ENCODE measurements at regions not wholly inside any gene's neighbourhood (a gene's known extent, or its start where the extent isn't known, plus 50 kb on each side); places are given as distances from the start of the nearest gene placed in this dataset.
"Not testable (repeated sequence)": the region's sequence is repeated elsewhere in the genome, so short reads cannot be mapped to it uniquely, and the experiment has no call there.

DNA sequence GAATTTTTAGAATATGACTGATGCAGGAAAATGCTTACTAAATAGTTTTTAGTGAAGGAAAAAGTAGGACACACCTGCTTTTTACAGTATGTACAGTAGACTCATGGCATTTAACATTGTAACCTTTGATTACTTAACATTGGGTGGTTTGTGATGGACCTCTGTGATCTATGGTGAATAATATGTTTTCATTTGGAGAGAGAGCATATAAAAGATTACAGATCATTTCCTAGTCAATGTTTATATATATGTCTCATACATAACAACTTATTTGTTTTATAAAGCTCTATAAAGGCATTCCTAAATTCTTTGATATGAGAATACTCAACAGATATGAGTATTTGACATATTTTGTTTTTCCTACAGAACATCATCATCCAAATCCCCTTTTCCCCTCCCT lies 129.3 kb upstream of the PDE7B start:
- no peak for DNase-seq (ENCODE audit: low read depth)

DNA sequence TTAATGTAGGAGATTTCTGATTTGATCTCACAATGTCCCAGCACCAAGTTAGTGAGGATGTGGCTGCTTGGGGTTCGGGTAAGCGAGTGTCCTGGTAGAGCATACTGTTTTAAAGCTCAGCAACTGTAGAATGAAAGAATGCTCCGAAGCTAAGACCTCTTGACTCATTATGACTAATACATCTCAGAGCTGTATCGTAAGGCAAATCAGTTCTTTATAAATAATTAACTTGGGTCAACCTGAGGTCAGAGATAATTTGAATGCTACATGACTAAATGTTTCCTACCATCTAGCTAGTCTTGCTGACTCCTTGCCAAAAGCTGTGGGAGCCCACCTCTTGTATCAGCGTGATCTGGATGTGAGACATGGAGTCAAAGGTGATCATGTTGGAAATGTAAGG lies 128.8 kb upstream of the PDE7B start:
- no peak for DNase-seq (ENCODE audit: low read depth)

DNA sequence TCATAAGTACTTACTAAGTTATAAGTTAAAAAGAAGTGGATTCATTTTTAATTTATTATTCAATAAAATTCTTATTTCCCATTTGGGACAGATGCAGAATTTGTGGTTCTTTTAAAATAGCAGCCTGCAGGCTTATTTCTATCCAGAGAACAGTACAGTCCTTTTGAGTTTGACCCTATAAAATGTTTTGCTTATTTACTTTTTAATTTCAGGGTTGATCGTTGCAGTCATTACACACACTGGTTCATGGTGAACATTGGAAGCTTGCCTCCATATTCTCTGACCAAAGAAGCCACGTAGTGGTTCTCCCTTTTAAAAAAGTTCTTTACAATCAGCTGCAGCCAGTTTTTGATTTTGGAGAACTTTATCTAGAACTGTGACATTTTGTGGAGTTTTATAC lies 122.9 kb upstream of the PDE7B start:
- no peak for DNase-seq (ENCODE audit: low read depth)

DNA sequence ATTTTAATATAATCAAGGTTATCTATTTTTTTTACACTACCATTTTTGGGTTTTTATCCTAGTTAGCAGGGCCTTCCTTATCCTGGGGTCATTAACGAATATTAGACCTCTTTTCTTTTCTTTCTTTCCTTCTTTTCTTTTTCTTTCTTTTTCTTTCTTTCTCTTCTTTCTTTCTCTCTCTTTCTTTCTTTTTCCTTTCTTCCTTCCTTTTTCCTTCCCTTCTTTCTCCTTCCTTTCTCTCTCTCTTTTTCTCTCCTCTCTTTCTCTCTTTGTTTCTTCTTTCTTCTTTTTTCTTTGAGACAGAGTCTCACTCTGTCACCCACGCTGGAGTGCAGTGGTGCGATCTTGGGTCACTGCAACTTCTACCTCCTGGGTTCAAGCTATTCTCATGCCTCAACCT lies 120.4 kb upstream of the PDE7B start:
- DNase-seq (ENCODE audit: low read depth), result no peak

DNA sequence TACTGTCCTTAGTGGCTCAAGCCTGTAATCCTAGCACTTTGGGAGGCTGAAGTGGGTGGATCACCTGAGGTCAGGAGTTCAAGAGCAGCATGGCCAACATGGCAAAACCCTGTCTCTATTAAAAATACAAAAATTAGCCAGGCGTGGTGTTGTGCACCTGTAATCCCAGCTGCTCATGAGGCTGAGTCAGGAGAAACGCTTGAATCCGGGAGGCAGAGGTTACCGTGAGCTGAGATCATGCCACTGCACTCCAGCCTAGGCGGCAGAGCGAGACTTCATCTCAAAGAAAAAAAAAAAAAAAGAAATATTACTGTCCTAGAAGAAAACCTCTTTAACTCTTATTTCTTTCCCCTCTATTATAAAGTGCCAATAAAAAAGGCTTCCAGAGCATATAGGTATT lies 115.2 kb upstream of the PDE7B start:
- DNase-seq (ENCODE audit: low read depth), result not testable (repeated sequence)

DNA sequence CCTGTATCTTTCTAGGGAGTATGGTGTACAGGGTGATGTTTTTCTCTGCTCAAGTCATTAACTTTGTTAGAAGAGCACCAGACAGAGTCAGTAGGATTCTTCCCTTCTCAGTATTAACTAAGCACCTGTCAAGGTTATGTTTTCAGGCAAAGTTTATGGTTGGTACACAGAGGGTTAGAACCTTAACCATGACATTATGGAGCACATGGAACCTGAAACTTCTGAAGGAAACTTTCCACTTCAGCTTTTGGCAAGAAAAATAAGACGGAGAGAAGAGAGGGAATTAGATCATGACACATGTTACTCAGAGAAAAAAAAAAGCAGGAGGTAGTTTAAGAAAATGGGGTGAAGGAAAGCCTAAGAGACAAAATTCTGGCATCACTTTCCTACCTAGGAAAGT lies 112.9 kb upstream of the PDE7B start:
- no peak for DNase-seq (ENCODE audit: low read depth)

DNA sequence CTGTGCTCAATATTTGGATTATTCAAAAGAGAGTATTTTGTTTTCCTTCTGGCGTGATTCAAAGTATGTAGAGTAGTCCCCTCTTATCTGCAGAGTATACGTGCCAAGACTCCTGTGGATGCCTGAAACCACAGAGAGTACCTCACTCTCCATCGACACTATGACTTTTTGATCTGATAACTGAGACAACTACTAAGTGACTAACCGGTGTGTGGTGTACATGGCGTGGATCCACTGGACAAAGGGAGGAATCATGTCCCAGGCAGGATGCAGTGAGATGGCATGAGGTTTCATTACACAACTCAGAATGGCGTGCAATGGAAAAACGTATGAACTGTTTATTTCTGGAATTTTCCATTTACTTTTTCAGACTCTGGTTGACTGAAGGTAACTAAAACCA lies 112.2 kb upstream of the PDE7B start:
- DNase-seq (ENCODE audit: low read depth), result no peak

DNA sequence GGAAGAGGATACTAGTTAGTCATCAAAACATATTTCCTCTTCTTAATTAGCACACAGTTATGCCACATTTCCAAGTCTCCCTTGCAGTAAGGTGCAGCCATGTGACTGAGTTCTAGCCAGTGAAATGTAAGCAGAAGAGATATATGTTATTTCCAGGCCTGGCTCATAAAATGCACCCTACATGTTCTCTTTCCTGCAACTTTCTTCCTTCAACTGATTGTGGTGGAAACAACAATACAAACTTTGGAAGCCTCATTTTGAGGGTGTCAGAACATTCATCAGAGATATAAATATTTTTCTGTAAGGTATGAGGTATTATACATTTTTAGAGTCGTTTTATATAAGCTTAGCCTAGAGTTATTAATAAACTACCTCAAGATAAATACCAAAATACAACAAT lies 110.9 kb upstream of the PDE7B start:
- DNase-seq (ENCODE audit: low read depth), result no peak

DNA sequence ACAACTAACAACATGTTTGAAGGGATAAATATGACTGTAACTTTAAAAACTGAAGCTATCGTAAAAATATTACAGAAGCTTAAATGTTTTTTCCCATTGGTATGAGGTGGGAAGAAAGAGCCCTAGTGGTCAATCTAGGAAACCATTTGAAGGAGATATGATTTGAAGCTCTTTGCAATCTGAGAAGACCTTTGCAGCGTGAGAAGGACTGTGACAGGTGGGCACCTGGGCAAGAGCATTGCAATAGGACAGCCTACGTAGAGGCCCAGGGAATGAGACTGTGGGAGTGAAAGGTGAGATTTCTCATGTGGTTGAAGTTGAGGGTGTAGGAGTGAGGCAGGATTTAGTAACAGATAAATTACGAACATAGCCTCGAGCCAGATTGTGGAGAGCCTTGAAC lies 108.0 kb upstream of the PDE7B start:
- no peak for DNase-seq (ENCODE audit: low read depth)

DNA sequence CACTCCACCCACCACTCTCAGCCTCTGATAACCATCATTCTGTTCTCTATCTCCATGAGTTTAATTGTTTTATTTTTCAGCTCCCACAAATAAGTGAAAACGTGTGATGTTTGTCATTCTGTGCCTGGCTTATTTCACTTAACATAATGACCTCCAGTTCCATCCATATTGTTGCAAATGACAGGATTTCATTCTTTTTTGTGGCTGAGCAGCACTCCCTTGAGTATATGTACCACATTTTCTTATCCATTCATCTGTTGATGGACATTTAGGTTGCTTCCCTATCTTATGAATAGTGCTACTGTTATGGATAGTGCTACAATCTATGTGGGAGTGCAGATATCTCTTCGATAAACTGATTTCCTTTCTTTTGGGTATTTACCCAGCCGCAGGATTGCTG lies 103.3 kb upstream of the PDE7B start:
- no peak for DNase-seq (ENCODE audit: low read depth)

DNA sequence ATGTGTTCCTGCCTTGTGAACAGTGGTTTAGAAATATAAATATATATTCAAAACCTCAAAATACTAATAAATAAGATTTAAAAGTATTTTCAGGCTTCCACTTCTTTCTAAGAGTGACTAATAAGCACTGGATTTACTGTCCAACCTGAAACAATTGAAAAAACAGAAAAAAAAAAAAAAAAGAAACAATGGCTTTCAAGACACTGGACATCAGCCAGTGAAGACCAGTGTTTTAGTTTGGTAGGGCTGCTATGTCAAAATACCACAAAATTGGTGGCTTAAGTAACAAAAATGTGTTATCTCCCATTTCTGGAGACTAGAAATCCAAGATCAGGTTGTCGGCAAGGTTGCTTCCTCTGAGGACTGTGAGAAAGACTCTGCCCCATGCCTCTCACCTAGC lies 101.4 kb upstream of the PDE7B start:
- DNase-seq (ENCODE audit: low read depth), result no peak

DNA sequence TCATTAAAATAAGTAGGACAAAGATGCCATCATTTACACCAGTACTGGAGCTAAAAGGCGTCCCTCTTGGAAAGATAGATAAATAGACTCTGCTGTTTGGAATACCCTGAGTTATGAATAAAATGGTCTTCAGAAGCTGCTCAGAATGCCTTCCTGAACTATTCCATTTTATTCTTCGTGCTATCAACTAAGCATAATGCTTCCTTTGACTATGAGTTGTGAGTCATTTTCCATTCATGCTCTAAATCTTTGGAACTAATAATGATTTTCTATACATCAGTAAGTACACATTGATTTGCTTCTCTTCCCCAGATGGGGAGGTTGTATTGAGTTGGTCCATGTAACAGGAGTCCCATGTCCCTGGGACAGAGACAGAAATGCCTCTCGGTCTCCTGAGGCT lies 98.3 kb upstream of the PDE7B start:
- no peak for DNase-seq (ENCODE audit: low read depth)

DNA sequence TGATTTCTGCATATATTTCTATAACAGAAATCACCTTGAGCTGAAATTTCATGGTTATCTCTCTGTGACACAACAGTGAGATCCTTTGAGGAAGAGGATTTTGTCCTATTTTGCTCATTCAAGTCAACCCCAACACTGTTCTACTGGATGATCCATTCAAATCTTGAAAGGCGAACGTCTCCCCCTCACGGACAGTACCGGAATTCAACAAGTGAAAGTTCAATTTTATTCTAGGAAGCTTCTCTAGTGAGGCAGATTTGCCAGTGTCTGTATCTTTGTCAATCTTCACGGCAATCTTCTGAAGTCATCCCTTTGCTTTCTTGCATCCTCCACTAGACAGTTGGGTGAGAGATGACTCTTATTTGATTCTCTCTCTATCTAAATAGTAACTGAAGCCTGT lies 91.7 kb upstream of the PDE7B start:
- DNase-seq (ENCODE audit: low read depth), result no peak

DNA sequence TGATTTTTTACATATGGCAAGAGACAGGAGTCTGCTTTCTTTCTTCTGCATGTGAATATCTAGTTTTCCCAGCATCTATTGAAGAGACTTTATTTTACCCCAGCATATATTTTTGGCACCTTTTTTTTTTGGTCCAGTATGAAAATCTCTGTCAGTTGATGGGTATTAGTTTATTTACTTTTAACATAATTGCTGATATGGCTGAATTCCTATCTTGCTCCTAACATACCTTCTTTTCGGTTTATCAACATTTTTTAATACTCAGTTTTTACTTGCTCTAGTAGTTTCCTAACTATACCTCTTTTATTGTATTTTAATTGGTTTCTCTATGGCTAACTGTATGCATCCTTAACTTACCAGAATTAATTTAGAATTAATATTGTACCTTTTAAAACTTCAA lies 77.5 kb upstream of the PDE7B start:
- DNase-seq (ENCODE audit: low read depth), result no peak

DNA sequence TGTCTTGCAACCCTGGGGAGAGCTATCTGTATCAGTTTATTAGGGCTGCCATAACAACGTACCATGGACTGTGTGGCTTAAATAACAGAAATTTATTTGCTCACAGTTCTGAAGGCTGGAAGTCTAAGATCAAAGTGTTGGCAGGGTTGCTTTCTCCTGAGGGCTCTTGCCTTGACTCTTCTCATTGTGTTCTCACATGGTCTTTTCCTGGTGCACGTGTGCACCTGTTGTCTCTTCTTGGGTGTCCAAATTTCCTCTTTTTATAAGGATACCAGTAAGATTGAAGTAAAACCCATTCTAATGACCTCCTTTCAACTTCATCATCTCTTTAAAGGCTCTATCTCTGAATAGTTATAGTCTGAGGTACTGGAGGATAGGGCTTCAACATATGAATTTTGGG lies 72.3 kb upstream of the PDE7B start:
- DNase-seq (ENCODE audit: low read depth), result no peak

DNA sequence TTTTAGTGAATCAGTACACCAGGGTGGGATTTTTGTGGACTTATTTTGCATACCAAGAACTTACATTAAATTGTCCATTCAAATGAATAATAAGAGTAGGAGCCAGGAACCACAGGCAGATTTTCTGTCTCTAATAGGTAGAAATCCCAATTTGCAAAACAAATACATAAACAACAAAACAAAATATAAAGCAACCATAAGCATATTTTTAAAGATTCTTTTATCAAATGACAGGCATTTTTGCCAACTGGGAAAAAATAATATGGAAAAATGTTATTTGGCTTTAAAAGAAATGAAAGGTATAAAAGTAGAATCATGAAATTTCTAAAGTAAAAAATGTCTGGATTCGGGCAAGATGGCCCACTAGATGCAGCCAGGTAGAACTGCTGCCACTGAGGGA lies 71.2 kb upstream of the PDE7B start:
- DNase-seq (ENCODE audit: low read depth), result no peak

DNA sequence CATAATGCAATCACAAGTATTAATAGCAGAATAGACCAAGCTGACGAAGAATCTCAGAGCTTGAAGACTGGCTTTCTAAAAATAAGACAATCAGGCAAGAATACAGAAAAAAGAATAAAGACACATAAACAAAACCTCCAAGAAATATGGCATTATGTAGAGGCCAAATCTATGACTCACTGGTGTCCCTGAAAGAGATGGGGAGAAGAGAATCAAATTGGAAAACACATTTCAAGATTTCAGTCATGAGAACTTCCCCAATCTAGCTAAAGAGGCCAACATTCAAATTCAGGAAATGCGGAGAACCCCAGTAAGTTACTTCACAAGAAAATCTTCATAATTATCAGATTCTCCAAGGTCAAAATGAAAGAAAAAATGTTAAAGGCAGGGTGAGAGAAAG lies 69.0 kb upstream of the PDE7B start:
- DNase-seq (ENCODE audit: low read depth), result no peak

DNA sequence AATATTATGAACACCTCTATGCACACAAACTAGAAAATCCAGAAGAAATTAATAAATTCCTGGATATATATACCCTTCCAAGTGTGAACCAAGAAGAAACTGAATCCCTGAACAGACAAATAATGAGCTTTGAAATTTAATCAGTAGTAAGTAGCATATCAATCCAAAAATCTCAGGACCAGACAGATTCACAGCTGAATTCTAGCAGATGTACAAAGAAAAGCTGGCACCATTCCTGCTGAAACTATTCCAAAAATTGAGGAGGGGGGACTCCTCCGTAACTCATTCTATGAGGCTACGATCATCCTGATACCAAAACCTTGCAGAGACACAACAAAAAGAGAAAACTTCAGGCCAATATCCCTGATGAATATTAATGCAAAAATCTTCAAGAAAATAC lies 67.0 kb upstream of the PDE7B start:
- DNase-seq (ENCODE audit: low read depth), result no peak

DNA sequence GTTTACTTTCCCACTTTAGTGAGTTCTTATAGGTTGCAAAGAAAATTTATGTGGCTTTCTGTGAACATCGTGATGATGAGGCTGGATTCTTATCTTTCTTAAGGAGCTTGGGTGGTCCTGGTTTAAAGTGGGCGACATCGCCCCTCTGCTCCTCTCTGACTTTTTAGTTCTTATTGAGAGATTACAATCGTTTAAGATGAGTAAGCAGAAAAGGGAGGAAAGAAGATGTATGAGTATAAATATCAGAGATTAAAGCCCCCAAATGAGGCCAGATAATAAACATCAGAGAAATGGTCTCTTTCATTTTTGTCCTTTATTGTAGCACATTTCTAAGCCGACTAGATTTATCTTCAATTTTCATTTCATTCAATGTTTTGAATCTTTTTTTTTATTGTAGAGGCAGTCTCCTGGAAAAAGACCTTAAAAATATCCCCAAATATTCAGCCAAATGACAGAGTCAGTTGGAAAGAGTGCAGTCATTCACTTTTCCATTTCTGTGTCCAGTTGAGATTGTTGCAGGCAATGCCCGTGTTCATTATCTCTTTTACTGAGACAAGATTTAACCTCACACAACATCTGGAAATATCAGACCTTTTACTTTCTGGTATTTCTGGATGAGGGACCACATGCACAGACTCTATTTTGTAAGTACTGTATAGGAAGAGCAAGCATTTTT lies 62.0 kb upstream of the PDE7B start:
- no peak for DNase-seq (ENCODE audit: low read depth)

DNA sequence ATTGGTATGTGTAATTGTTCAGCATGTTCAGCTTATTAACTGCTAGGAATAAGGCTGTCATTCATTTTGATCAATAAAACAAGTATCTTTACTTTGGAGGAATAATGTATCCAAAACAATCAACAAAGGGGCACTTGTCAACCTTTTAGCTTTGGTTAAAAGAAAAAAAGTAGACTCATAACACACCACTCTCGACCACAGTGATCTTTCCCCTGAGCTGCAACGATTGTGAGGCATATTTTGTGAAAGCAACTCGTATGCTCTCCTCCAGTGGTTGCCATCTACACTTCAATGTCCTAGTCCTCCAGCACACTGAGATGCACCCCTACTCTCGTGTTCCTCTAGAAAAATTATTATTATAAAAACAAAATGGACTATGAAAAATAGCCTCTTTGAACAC lies 60.1 kb upstream of the PDE7B start:
- no peak for DNase-seq (ENCODE audit: low read depth)

DNA sequence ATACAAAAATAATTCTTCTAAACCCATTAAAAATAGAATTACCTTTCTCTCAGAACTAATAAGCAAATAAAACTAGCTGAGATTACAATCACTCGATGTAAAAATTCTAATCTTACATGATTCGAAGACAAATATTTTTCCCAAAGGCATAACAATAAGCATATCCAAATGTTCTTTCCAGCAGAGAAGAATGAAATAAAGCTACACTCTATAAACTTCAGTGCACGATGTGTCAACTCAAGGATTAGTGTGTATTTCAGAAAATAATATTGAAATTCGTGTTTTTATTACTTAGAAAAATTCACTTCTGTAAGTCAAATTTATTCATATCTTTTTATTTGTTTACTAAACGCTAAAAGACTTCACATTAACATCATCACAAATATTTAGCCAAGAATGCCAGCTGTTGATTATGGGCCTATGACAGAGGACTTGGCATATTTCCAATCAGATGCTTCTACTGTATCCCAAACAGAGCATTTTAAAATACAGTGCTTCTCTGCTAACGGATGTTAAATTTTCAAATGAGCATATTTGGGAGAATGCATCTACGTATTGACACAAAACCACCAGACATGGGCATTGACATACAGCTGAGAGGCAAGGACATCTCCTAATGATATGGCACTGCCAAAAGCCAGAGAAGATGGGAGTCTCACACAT lies 54.7 kb upstream of the PDE7B start:
- no peak for DNase-seq (ENCODE audit: low read depth)

DNA sequence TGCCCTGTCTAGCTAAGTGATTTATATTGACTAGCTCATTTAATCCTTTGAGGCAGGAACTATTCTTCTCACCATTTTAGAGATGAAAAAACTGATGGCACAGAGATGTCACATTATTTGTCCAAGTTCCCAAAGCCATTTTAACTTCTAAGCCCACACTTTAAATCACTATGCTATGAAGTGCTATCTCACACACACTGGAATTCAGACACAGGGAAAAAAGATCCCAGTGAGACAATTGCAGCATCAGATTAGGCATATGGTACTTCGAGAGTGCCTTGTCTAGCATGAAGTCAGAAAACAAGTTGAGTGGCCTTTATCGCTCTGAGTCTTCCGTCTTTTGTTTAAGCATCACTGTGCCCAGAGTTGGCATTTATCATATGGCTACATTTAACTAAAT lies 54.1 kb upstream of the PDE7B start:
- no peak for DNase-seq (ENCODE audit: low read depth)

DNA sequence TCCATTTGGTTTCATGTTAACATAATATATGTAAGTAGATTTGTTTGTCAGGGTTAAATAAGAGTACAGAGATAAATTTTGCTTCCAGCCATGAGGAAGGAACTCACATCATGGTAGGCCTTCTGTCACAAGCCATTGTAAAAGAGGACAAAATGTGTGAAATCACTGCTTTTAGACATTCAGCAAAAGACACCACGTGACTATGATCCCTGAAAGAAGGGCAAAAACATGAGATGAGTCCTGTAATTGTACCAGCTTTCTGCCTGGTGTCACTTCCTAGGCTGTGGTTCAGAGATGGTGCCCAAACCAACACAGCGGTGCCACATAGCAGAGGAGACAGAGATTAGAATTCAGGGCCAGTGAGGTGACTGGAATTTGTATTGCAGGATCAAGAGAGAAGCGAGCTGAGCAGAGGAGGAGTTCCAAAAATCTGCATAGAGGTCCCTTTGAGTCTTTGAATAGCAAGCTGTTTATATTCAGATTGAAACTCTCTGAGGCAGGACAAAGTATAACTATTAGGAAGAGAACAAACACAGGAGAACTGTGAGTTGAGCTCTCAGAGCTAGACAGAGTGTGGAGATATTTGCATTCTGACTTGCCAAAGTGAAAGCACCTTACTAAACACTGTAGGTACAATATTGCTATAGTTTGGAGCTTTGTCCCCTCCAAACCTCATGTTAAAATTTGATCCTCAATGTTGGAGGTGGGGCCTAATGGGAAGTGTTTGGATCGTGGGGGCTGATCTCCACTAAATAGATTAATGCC lies 52.6 kb upstream of the PDE7B start:
- DNase-seq (ENCODE audit: low read depth), result no peak
